Mesendoderm (in vitro differentiated cells): ENCODE measurements at regions not wholly inside any gene's neighbourhood (a gene's known extent, or its start where the extent isn't known, plus 50 kb on each side); places are given as distances from the start of the nearest gene placed in this dataset.

Source experiments
- DNase-seq: peaks from one replicate; pipeline ENCODE4 v3.0.0; 2013
- H2AK5ac ChIP-seq: 2 replicates; pipeline ENCODE4 v1.6.1; 2013; ENCODE audit warnings: low read length, inconsistent platforms
- H2BK120ac ChIP-seq: 2 replicates; pipeline ENCODE4 v1.6.1; 2013; ENCODE audit warnings: low read depth, mild to moderate bottlenecking, low read length, moderate library complexity, mixed read lengths
- H2BK15ac ChIP-seq: replicated peaks from 2 replicates; pipeline ENCODE4 v1.6.1; 2013; ENCODE audit warnings: low read depth, mild to moderate bottlenecking, moderate library complexity
- H2BK5ac ChIP-seq: 2 replicates; pipeline ENCODE4 v1.6.1; 2013; ENCODE audit warnings: low read length, inconsistent platforms
- H3K18ac ChIP-seq: 2 replicates; pipeline ENCODE4 v1.6.1; 2013; ENCODE audit warnings: mild to moderate bottlenecking, low read length, mixed read lengths
- H3K23ac ChIP-seq: one replicate; pipeline ENCODE4 v1.6.1; 2013; ENCODE audit warnings: low read length
- H3K27ac ChIP-seq: 2 replicates; pipeline ENCODE4 v1.5.1; 2013; ENCODE audit warnings: low read depth, mild to moderate bottlenecking, inconsistent platforms, low read length, moderate library complexity
- H3K27me3 ChIP-seq: 2 replicates; pipeline ENCODE4 v1.6.1; 2013; ENCODE audit warnings: low read length, control low read depth, mild to moderate bottlenecking, inconsistent platforms; ENCODE audit not compliant: insufficient read depth, poor library complexity
- H3K36me3 ChIP-seq: 2 replicates; pipeline ENCODE4 v1.6.1; 2013; ENCODE audit warnings: low read length, inconsistent platforms; ENCODE audit not compliant: control insufficient read depth, insufficient read depth
- H3K4ac ChIP-seq: one replicate; pipeline ENCODE4 v1.6.1; 2013; ENCODE audit warnings: low read depth, mild to moderate bottlenecking, low read length, moderate library complexity
- H3K4me1 ChIP-seq: 2 replicates; pipeline ENCODE4 v1.6.1; 2013; ENCODE audit warnings: low read depth, low read length, inconsistent platforms; ENCODE audit not compliant: control insufficient read depth
- H3K4me2 ChIP-seq: 2 replicates; pipeline ENCODE4 v1.6.1; 2013; ENCODE audit warnings: low read length
- H3K4me3 ChIP-seq: 2 replicates; pipeline ENCODE4 v1.5.1; 2013; ENCODE audit warnings: mild to moderate bottlenecking, low read length
- H3K56ac ChIP-seq: one replicate; pipeline ENCODE4 v1.6.1; 2013; ENCODE audit warnings: low read length
- H3K79me1 ChIP-seq: 2 replicates; pipeline ENCODE4 v1.6.1; 2013; ENCODE audit warnings: low read length, inconsistent platforms
- H3K79me2 ChIP-seq: 2 replicates; pipeline ENCODE4 v1.6.1; 2013; ENCODE audit warnings: mild to moderate bottlenecking, low read length; ENCODE audit not compliant: control insufficient read depth, insufficient read depth
- H3K9ac ChIP-seq: 2 replicates; pipeline ENCODE4 v1.6.1; 2013; ENCODE audit warnings: low read length, inconsistent platforms
- H4K5ac ChIP-seq: one replicate; pipeline ENCODE4 v1.6.1; 2013; ENCODE audit warnings: low read length
- H4K8ac ChIP-seq: one replicate; pipeline ENCODE4 v1.6.1; 2013; ENCODE audit warnings: low read depth, mild to moderate bottlenecking, control low read depth, low read length, moderate library complexity
- WGBS: extraction: QIAGEN DNeasy Blood & Tissue Kit; methylation state at CpG from one replicate; pipeline ENCODE4 v1.1.7; 2013; ENCODE audit warnings: low lambda C conversion rate, missing lambda C conversion rate; ENCODE audit not compliant: insufficient coverage; ENCODE audit errors: extremely low coverage; 5-methylcytosine and 5-hydroxymethylcytosine counted together

GRCh38 chr21:16423921-16424320 is 694.1 kb downstream of the USP25 start:
- H4K5ac ChIP-seq: no peak overlapping the region
- no peak overlapping the region for H3K27ac ChIP-seq
- H2AK5ac ChIP-seq: no peak overlapping the region
- H2BK15ac ChIP-seq: no peak overlapping the region
- H3K9ac ChIP-seq: no peak overlapping the region
- H3K4me1 ChIP-seq: no peaks in the 10 kb centered on the region
- no peaks in the 10 kb centered on the region for H3K79me2 ChIP-seq
- H3K4me2 ChIP-seq: no peak overlapping the region
- H3K79me1 ChIP-seq: no peaks in the 10 kb centered on the region
- no peak overlapping the region for H4K8ac ChIP-seq
- H3K27me3 ChIP-seq: no peaks in the 10 kb centered on the region
- H3K36me3 ChIP-seq: no peaks in the 10 kb centered on the region
- H2BK120ac ChIP-seq: no peak overlapping the region
- H3K18ac ChIP-seq: no peak overlapping the region
- no peak overlapping the region for H3K23ac ChIP-seq
- H3K56ac ChIP-seq: no peak overlapping the region
- H3K4ac ChIP-seq: no peak overlapping the region
- DNase-seq: no peak
- WGBS: no CpG with 5 or more reads among the region's 4 CpGs
- no peak overlapping the region for H2BK5ac ChIP-seq
- no peak overlapping the region for H3K4me3 ChIP-seq

GRCh38 chr21:16424331-16424751 is 694.6 kb downstream of the USP25 start:
- H3K4me2 ChIP-seq: no peak overlapping the region
- H3K27ac ChIP-seq: no peak overlapping the region
- no CpG with 5 or more reads among the region's 5 CpGs for WGBS
- H4K8ac ChIP-seq: no peak overlapping the region
- no peaks in the 10 kb centered on the region for H3K79me2 ChIP-seq
- no peak overlapping the region for H2BK5ac ChIP-seq
- H4K5ac ChIP-seq: no peak overlapping the region
- no peaks in the 10 kb centered on the region for H3K27me3 ChIP-seq
- H3K4me1 ChIP-seq: no peaks in the 10 kb centered on the region
- DNase-seq: no peak
- no peak overlapping the region for H2BK120ac ChIP-seq
- no peaks in the 10 kb centered on the region for H3K36me3 ChIP-seq
- H3K9ac ChIP-seq: no peak overlapping the region
- no peak overlapping the region for H3K23ac ChIP-seq
- no peaks in the 10 kb centered on the region for H3K79me1 ChIP-seq
- H3K4ac ChIP-seq: no peak overlapping the region
- no peak overlapping the region for H3K18ac ChIP-seq
- H2BK15ac ChIP-seq: no peak overlapping the region
- no peak overlapping the region for H3K4me3 ChIP-seq
- H3K56ac ChIP-seq: no peak overlapping the region
- H2AK5ac ChIP-seq: no peak overlapping the region

- Histone ChIP-seq H3K4me2 (no peak overlapping the region), H3K9ac (no peak overlapping the region), H3K4me3 (no peak overlapping the region), H2AK5ac (no peak overlapping the region), H3K18ac (no peak overlapping the region), H3K23ac (no peak overlapping the region), H3K79me1 (no peaks in the 10 kb centered on the region), H3K36me3 (no peaks in the 10 kb centered on the region), H3K56ac (no peak overlapping the region), H4K5ac (no peak overlapping the region), H3K27ac (no peak overlapping the region), H3K4me1 (no peaks in the 10 kb centered on the region), H2BK5ac (no peak overlapping the region), H3K4ac (no peak overlapping the region), H3K79me2 (no peaks in the 10 kb centered on the region), H4K8ac (no peak overlapping the region), H3K27me3 (no peaks in the 10 kb centered on the region), H2BK120ac (no peak overlapping the region), H2BK15ac (no peak overlapping the region)
- no peak for DNase-seq
Observed at GRCh38 chr21:16425376-16425775, 695.6 kb downstream of the USP25 start.

GRCh38 chr21:16426936-16427335 is 697.2 kb downstream of the USP25 start:
- H3K4me2 ChIP-seq: no peak overlapping the region
- H3K4me1 ChIP-seq: no peaks in the 10 kb centered on the region
- no peak overlapping the region for H2BK120ac ChIP-seq
- no peak overlapping the region for H3K4ac ChIP-seq
- no peak overlapping the region for H2BK15ac ChIP-seq
- no peak overlapping the region for H3K27ac ChIP-seq
- H2BK5ac ChIP-seq: no peak overlapping the region
- DNase-seq: no peak
- H2AK5ac ChIP-seq: no peak overlapping the region
- no CpG with 5 or more reads among the region's 6 CpGs for WGBS
- no peaks in the 10 kb centered on the region for H3K79me2 ChIP-seq
- no peaks in the 10 kb centered on the region for H3K79me1 ChIP-seq
- no peak overlapping the region for H3K4me3 ChIP-seq
- no peak overlapping the region for H3K18ac ChIP-seq
- H3K9ac ChIP-seq: no peak overlapping the region
- H4K5ac ChIP-seq: no peak overlapping the region
- no peak overlapping the region for H3K23ac ChIP-seq
- no peak overlapping the region for H4K8ac ChIP-seq
- H3K56ac ChIP-seq: no peak overlapping the region
- H3K27me3 ChIP-seq: no peaks in the 10 kb centered on the region
- H3K36me3 ChIP-seq: no peaks in the 10 kb centered on the region

- H3K79me1 ChIP-seq: no peaks in the 10 kb centered on the region
- no peak overlapping the region for H2BK15ac ChIP-seq
- H3K4me1 ChIP-seq: no peaks in the 10 kb centered on the region
- no peak overlapping the region for H2BK120ac ChIP-seq
- no CpG with 5 or more reads among the region's 3 CpGs for WGBS
- H3K79me2 ChIP-seq: no peaks in the 10 kb centered on the region
- no peak overlapping the region for H3K23ac ChIP-seq
- no peak overlapping the region for H3K56ac ChIP-seq
- no peak overlapping the region for H3K27ac ChIP-seq
- H4K5ac ChIP-seq: no peak overlapping the region
- no peak overlapping the region for H2AK5ac ChIP-seq
- H3K4me3 ChIP-seq: no peak overlapping the region
- no peak overlapping the region for H2BK5ac ChIP-seq
- H3K27me3 ChIP-seq: no peaks in the 10 kb centered on the region
- no peak overlapping the region for H3K18ac ChIP-seq
- H4K8ac ChIP-seq: no peak overlapping the region
- no peak for DNase-seq
- H3K9ac ChIP-seq: no peak overlapping the region
- no peak overlapping the region for H3K4ac ChIP-seq
- no peaks in the 10 kb centered on the region for H3K36me3 ChIP-seq
- H3K4me2 ChIP-seq: no peak overlapping the region
Observed at GRCh38 chr21:16427587-16428087, 697.9 kb downstream of the USP25 start.

- no peaks in the 10 kb centered on the region for H3K36me3 ChIP-seq
- H2BK120ac ChIP-seq: no peak overlapping the region
- no peak overlapping the region for H3K4ac ChIP-seq
- H3K27me3 ChIP-seq: no peaks in the 10 kb centered on the region
- H3K79me2 ChIP-seq: no peaks in the 10 kb centered on the region
- DNase-seq: no peak
- H2AK5ac ChIP-seq: no peak overlapping the region
- no peak overlapping the region for H3K27ac ChIP-seq
- no peaks in the 10 kb centered on the region for H3K79me1 ChIP-seq
- H3K9ac ChIP-seq: no peak overlapping the region
- no peak overlapping the region for H4K5ac ChIP-seq
- H3K56ac ChIP-seq: no peak overlapping the region
- no peak overlapping the region for H2BK5ac ChIP-seq
- H3K4me3 ChIP-seq: no peak overlapping the region
- H3K18ac ChIP-seq: no peak overlapping the region
- H3K4me1 ChIP-seq: no peaks in the 10 kb centered on the region
- WGBS: no CpG with 5 or more reads among the region's 1 CpG
- no peak overlapping the region for H3K23ac ChIP-seq
- H3K4me2 ChIP-seq: no peak overlapping the region
- no peak overlapping the region for H2BK15ac ChIP-seq
- no peak overlapping the region for H4K8ac ChIP-seq
Observed at GRCh38 chr21:16437586-16437985, 707.8 kb downstream of the USP25 start.
